IMR-90 (cell line): ENCODE measurements at regions not wholly inside any gene's neighbourhood (a gene's known extent, or its start where the extent isn't known, plus 50 kb on each side); places are given as distances from the start of the nearest gene placed in this dataset.

ENCODE experiments used
- CTCF ChIP-seq: conservative IDR thresholded peaks from 2 replicates; pipeline ENCODE4 v1.5.1; 2012; ENCODE audit warnings: mild to moderate bottlenecking, low read depth, low read length, improper control_type of control experiment
- POLR2A ChIP-seq: IDR thresholded peaks from 2 replicates; pipeline ENCODE4 v1.6.1; 2012; ENCODE audit warnings: mild to moderate bottlenecking, low read depth, low read length
- RCOR1 ChIP-seq: IDR thresholded peaks from 2 replicates; pipeline ENCODE4 v1.6.1; 2012; ENCODE audit warnings: mild to moderate bottlenecking, low read length, improper control_type of control experiment; ENCODE audit not compliant: insufficient replicate concordance

- TF ChIP-seq CTCF = no peak
- TF ChIP-seq POLR2A = no peak
- no peak for TF ChIP-seq RCOR1
These were observed 294.3 kb upstream of the BMP2 start for GRCh38 chr20:6473197-6473596.
